Daoy (cell line): ENCODE measurements at regions not wholly inside any gene's neighbourhood (a gene's known extent, or its start where the extent isn't known, plus 50 kb on each side); places are given as distances from the start of the nearest gene placed in this dataset.

Source experiments
- DNase-seq: peaks from one replicate; pipeline ENCODE4 v3.0.0-alpha.2; 2015; ENCODE audit warnings: low read depth

DNA sequence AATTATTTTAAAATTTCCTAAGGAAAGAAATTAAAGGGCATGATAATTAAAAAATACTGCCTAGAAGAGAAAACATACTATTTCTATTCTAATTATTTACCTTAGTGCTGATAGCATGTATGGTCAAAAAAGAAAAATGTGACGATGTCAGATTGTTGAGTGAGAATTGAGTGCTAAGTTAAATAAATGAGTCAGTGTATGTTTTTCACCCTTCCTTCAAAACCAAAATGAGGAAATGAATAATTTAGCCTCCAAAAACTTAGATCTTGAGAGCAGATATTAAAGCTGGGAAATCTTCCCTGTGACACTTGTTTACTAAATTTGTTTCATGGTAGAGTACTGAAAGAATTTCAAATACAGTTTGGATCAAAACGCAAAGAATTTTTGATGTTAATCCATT, 58.6 kb upstream of the NYAP2 start:
- DNase-seq = no peak

DNA sequence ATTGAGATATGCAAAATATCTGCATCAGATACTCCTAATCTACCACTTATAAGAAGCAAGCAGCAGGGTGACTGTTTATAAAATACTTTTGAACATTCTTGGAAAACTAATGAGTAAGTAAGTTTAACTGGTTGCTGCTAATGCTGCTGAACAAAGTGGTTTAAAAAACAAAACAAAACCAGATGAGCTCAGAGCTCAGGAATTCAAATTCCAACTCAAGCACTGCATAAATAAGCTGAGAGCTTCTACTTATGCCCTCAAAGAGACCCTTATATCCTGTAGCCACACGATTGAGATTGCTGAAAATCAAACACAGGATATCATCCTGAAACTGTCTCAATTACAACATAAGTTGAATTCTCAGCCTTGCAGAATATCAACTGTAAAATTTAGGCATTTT, 62.3 kb upstream of the NYAP2 start:
- peak; percentile 2 for DNase-seq

DNA sequence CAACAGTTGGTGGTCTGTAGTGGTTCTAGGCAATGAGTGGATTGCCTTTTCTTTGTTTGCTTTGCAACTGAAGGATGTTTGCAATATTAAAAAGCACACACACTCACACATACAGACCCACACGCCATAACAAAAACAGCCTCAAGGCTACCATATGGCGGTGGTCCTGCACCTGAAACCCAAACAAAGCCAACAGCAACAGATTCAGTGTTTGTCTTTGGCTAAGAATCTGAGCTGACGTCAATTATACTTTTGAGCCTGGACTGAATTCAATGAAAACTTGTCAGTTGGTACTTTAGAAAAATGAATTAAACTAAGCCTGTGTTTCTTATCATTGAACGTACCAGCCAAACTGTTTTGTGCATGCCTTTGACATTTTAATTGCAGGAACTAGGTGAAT, 65.0 kb upstream of the NYAP2 start:
- peak; percentile 2 for DNase-seq

DNA sequence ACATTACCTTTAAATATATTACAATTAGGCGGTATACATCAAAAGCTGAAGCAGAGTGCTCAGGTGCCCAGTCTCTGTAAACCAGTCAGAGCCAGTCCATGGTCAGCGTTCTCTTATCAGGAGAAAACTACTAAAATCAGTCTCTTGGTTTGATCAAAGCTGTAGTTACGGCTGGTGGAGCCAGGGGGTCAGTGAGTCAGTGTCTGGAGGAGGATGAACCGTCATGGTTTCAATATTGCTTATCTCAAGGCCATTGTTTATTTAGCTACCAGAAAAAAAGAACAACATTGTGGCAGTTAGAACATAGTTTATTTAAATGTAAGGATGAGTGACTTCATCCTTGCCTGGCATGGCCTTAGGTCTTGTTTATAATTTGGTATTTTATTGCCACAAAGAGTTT, 71.3 kb upstream of the NYAP2 start:
- peak; percentile 11 for DNase-seq

DNA sequence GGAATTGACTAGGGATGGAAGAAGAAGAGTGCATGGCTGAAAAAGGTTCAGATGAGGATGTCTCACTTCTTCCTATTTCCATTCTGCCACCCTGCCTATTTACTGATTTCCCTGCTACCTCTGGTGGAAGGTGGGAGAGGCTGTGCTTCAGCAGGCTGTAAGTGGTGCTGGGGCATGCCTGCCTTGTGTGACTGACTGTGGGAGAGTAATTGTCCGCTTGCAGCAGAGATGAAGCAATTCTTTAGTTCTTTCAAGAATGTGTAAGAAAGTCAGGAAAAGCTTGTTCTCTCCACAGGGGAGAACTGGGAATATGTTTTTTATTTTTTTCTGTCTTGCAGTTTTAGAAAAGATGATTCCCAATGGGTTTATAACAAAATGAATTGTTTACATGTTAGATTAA, 72.5 kb upstream of the NYAP2 start:
- no peak for DNase-seq

DNA sequence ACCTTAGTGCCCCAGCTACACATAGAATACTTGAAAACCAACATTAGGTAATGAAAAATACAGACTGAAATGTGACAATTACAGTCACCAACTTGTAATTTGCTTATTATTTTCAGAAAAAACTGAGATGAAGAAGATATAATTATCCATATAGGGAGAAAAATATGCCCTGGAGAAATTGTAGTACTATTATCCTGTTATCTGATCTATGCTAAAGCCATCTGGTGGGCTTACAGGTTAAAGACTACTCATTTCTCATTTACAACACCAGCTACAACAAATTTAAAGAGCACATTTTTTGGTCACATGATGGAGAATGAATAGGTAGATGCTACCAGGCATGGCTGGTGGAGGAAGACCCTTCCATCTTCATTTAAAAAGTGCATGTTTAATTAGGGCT, 79.6 kb upstream of the NYAP2 start:
- no peak for DNase-seq

DNA sequence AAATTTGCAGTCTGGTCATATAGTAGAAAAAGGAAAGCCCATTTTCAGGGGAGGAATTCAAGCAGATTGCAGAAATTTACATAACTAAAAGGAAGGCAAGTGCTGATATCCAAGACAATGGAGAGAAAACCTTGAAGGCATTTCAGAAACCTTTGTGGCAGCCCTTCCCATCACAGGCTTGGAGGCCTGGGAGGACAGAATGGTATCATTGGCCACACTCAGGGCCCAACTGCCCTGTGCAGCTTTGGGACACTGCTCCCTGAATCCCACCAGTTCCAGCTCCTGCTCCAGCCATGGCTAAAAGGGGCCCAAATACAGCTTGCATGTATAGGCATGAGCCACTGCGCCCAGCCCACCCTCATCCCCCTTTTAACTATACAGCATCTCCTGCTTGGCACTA, 81.1 kb upstream of the NYAP2 start:
- no peak for DNase-seq

DNA sequence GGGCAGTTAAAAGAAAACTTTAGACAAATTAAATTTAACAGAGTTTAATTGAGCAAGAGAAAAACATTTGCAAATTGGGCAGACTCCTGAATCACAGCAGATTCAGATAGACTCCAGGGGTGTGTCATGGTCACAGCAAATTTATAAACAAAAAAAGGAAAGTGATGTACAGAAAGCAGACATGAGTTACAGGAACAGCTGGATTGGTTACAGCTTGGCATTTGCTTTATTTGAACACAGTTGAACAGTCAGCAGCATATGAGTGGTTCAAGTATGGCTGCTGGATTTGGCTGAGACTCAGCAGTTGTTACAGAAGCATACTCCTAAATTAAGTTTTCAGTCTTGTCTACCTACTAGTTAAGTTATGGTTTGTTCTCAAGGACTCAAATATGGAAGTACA, 82.3 kb upstream of the NYAP2 start:
- no peak for DNase-seq

DNA sequence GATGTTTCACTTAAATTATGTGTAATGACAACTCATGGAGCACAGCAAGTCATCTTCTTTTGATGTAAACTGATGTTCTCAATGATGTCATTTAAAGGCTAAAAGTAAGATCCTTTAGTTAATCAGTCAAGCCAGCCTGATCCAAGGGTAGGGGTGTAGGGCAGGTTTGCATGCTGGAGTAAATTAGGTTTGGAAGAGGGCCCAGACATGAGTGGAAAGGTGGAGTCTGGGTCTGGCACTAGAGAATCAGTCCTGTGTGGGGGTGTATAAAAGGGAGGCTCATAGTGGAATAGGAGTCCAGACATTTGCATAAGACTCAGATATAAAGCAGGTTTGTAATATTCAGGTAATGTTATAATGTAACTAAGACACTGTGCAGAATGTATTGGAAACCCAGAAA, 88.8 kb upstream of the NYAP2 start:
- DNase-seq = no peak

DNA sequence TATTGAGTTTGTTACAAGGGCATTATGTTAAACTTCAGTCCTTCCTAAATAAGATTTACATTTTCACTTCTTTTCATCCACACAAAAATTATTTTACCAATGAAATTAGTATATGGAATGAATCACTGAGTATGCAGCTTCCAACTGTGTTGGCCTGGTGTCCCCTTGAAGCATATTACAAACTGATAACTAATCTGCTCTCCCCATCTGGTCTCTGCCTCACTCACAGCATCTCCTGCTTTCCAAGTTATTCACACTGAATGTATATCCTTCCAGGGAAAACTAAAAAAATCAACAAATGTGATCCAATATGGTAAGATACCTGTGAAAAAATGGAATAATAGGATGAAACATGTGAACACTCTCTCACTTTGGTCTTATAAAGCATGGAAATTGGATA, 90.0 kb upstream of the NYAP2 start:
- DNase-seq = no peak

DNA sequence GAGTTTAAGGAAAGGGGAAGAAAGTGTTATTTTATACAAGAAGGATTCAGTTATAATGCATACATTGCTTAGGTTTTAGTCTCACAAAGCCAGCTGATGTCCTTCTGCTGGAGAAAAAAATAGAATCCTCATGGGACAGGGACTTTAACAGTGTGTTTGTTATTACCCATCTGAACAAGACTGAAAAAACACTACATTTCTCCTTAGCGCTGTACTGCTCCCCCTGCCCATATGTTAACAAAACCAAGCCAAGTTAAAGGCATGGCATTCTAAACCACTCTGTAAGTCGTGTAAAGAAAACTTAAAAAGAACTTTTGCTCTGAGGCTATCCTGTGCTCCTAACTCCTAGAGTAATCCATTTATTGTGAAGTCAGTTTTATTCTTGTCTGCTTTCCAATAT, 102.6 kb upstream of the NYAP2 start:
- DNase-seq = no peak

DNA sequence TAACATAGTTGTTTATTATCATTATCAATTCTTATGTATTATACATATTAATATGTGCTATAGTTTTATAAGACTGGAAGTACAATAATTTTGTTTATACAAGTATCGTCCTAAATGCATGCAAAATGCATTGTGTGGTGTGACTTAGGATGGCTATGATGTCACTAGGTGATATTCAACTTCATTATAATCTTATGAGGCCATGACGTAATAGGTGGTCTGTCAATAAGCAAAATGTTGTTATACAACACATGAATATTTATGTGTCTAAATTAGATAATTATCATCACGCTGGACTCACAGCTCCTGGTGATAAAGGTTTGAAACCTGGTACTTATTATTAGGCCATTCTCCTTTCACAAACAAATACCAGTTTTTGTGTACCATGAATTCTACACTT, 104.4 kb upstream of the NYAP2 start:
- no peak for DNase-seq

DNA sequence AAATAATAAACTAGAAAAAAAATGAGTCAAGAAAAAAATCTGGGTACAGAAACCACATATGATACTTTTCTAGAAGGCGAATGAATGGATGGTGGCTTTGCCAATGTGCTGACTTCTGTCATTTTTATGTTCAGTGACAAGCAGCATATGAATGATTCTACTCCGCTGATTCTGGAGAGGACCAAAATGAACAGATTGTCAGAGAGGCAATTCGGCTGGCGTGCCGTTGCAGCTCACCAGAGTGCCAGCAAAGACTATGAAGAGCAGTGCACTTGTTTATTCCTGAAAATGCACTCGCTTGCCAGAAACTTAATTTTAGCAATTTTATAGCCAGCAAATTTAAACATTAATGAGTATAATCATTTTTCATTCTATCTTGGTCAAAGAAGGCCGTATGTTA, 105.9 kb upstream of the NYAP2 start:
- DNase-seq = no peak

DNA sequence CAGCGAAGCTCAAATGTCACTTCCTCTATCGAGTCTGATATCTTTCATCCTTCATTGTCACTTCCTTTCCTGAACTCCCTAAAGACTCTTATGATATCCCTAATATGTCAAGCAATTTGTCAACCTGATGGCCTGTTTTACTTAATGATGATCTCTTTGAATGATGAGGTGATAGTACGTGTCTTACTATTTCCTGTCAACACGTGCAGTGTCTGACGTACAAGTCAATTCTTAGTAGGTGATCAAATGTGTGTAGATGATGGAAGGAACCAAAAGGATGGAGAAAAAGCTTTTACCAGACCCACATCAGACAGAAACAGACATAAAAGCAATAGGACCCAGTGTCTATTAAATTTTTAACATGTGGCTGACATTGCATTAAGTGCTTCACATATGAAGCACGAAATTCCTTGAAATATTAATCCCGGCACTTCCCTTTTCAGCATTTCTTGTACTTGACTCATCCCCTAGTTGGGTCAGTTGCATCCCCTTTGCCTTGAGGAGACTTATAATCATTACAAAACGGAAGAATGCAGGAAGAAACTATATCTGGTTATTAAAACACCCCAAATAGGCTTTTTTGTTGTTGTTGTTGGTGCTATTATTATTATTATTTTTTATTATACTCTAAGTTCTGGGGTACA, 108.6 kb upstream of the NYAP2 start:
- no peak for DNase-seq

DNA sequence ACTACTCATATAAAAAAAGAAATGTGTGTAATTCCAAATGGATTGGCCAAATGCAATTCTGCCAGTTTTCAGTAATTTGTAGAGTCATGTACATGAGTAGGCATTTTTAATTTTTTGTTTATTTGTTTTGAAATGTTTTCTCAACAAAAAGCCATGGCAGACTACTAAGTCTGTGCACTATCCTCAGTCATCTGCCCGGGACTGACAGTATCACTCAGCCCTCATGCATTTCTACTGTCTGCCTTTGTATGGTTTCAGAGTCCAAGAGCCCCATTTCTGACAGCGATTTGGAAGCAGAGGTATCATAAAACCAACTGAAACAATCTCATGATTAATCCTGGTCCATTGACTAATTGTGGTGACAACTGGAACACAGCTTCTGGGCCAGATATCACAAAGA, 109.9 kb upstream of the NYAP2 start:
- DNase-seq = no peak

DNA sequence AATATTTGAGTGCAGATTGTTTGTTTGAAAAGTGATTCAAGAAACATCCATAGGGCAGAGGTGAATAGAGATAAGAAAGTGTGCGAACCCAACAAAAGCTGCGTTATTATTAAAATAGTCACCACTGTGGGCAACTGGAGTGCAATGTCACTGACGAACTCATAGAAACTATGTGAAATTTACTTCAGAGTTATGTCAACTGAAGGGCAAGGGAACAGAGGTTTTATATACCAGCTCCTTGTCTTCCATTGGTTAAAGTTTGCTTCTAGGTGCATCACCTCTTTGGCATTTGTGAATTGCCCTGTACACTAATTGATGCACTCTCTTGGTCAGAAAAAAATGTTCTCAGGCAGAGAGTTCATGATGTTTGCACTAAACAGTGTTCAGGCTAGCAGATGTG, 110.5 kb upstream of the NYAP2 start:
- DNase-seq = no peak

DNA sequence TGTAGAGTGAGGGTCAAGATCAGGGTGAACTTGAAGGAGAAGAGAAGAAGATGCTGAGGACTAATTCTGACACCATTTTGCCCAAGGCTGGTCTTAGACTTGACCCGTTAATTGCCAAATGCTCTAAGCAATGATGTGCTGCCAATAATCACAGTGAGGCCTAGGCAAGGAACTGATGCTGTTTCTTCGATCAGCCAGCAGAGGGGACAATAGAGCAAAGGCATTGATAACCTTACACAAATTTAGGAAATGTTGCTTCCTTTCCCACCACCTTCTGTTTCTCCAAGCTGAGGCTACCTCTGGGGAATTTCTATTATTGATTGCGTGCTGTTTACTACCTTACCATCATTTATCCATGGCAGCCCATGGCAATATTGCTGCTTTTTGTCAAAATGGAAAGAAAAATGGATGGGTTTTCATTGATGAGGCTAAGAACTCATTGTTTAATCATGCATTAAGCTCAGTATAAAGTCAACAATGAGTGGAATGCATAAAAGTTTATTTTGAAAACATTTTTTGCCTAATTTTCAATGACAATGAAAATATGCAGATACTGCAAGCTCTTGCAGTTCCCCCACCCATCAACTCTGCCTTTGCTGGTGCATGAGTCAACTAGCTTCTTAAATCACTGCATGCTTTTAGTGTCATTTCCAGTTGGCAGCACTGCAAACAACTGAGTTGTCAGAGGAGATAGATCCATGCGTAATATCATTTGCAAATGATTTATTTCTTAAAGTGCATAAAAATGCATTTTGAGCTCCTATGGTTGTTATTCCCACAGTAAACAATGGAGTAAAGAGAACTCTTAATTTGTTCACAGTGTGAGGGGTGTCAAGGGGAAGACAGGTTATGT, 116.4 kb upstream of the NYAP2 start:
- DNase-seq = no peak

DNA sequence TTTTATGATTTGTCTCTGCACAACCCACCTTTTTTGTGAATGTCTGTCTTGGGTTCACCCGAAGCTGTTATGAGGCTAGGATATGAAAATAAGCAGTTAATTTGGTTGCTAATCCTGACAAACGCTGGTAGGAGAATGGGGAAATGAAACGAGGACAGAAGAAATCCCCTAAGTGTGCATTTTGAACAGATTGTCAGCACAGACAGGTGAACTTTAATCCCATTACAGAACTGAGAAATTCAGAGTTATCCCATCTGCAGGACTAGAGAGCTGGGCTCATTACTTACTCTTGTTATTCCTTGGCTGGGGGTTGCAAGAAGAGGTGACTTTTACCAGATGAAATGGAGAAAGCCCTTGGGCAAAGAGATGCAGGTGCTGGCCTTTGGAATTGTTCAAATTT, 123.3 kb upstream of the NYAP2 start:
- DNase-seq = no peak

DNA sequence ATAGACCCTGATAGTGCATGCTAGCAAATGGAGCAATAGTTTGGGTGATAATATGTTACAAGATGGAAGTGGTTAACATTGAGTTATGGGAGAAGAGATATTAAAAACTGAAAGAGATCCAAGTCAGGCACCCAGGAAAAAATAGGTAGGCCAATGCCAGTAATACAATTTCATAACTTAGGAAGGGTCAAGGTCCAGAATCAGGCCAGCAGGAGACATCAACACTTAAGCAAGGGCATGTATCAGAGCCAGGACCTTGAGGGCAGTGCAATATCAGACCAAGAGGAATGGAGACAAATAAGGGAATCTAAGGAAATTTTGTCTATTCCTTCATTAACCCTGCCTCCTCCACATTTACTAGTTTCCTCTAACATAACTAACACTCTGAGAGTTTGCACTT, 124.1 kb upstream of the NYAP2 start:
- no peak for DNase-seq

DNA sequence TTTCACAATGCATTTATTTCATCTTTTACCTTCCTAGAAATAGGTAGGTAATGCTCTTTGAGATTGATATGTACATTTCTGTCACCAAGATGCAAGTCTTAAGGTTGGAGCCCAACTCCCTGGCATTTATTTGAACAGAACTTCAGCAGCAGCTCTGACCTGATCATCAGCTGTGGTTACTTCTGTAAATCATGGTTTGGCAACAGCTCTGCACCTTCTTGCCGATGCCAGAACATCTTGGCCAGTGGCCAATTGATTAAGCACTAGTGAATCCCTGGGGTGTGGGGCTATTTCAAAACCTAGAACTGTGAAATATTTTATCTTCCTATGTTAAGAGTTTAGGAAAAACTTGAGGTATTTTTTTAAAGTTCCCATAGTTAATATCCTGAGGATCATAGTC, 124.8 kb upstream of the NYAP2 start:
- no peak for DNase-seq

DNA sequence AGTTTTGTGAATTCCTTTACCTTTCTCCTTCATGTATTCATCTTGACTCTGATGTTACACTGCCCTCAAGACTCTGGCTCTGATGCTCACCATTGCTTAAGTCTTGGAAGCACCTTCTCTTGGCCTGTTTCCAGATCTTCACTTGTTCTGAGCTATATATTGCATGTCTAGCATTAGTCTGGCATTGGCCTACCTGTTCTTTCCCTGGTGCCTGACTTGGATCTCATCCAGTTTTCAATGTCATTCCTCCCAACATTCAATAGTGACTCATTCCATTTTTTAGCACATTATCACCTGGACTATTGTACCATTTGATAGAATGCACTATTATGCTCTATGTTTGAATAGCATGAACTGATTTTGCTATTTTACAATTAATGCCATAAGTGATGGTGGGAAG, 127.3 kb upstream of the NYAP2 start:
- DNase-seq = no peak

DNA sequence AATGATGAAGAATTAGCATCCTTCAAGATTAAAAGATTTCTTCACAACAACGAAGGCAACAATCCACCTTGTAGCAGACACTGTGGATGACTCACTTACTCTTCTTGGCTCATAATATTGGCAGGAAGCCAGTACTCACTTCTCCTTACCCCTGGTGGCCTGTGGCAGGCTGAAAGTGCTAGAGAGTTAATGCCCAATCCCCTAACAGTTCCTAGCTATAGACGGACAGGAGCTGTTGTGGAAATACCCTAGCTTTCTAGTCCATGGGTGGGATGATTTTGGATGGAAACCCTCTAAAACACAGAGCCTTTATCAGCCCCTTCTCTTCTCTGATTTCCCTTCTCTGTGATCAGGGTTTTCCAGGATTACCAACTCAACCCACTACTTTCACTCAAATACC, 128.6 kb upstream of the NYAP2 start:
- peak; percentile 19 for DNase-seq

DNA sequence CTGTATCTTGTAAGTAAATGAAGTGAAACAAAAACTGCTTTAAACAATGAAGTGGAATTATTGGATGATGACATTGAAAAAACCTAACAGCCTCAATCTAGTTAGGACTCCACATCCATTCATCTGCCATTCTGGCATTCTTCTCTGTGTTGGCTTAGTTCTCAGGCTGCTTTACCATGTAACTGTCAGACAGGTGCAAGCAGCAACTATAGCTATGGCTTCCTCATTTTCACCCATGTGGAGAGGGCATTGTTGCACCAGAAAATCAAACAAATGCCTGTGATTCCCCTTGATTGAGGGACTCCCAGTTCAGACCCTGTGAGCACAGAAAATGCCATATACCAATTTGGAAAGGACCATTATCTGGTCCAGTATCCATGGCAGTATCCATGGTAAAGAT, 129.5 kb upstream of the NYAP2 start:
- no peak for DNase-seq

DNA sequence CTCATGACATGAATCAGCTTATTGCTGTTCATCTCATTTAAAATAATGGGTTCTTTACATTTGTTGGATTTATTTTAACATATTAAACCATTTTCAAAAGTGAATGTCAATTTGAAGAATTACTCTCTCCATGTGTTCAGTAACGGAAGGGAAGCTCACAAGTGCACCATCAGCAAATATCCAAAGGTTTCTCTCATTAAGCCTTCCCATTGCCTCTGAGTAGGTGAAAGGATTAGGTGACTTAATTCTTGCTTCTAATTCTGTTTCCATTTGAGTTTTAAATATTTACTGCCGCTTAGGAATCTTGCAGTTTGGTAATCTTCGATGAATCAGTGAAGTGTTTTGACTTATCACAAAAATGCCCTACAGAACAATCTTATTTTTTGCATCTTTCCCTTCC, 145.1 kb upstream of the NYAP2 start:
- DNase-seq = no peak
